GM23248 (cell line): ENCODE measurements at regions not wholly inside any gene's neighbourhood (a gene's known extent, or its start where the extent isn't known, plus 50 kb on each side); places are given as distances from the start of the nearest gene placed in this dataset.

Experiments
- EZH2 ChIP-seq: fragments of 200-600 bp; sonication (generic); IDR thresholded peaks from 2 replicates; pipeline ENCODE4 v1.6.1; 2018; ENCODE audit warnings: antibody characterized with exemption, mild to moderate bottlenecking; ENCODE audit not compliant: insufficient read depth, poor library complexity, severe bottlenecking
- EZH2phosphoT487 ChIP-seq: fragments of 200-600 bp; sonication (generic); IDR thresholded peaks from 2 replicates; pipeline ENCODE4 v1.6.1; 2018; ENCODE audit warnings: antibody characterized with exemption, moderate library complexity, mild to moderate bottlenecking, low read depth; ENCODE audit not compliant: insufficient read depth

DNA sequence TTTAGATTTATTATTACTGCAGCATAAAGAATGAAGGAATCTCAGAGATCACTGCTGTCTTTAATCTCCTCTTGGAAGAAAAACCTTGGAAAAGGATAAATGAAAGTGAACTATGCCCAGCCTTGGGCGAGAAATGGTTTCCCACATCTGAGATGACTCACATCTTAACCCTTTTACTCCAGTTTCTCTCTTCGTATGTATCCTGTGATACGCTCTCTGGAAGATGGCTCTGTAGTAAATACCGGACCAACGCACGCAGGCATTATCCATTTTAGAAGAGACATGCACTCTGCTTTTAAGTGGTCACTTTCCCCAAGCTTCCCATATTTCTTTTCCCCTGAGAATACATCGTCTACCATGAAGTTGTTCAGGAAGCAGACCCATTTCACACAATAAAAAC, 207.3 kb upstream of the BMPER start:
- TF ChIP-seq EZH2 (no peak), EZH2phosphoT487 (no peak)
